ENCODE measurements at regions not wholly inside any gene's neighbourhood (a gene's known extent, or its start where the extent isn't known, plus 50 kb on each side); places are given as distances from the start of the nearest gene placed in this dataset.

DNA sequence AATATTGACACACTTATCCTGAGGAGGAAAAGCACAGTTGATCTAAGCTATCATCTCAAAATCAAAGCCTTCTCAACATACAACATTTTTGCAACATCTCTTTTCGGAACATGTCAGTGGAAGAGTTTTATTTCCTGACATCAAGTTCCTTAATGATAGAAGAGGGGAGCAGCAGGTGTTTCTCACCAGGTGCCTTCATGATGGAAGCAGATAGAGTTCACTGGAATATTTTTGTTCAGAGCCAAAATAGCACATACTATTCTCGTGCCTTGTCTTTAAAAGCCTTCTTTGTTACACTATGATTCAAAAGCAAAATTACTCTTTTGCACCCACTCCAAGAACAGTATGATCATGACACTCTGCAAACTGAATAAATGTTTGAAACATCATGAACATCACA lies 176.9 kb upstream of the CCNG1 start:
- TF ChIP-seq, protein P1, sequence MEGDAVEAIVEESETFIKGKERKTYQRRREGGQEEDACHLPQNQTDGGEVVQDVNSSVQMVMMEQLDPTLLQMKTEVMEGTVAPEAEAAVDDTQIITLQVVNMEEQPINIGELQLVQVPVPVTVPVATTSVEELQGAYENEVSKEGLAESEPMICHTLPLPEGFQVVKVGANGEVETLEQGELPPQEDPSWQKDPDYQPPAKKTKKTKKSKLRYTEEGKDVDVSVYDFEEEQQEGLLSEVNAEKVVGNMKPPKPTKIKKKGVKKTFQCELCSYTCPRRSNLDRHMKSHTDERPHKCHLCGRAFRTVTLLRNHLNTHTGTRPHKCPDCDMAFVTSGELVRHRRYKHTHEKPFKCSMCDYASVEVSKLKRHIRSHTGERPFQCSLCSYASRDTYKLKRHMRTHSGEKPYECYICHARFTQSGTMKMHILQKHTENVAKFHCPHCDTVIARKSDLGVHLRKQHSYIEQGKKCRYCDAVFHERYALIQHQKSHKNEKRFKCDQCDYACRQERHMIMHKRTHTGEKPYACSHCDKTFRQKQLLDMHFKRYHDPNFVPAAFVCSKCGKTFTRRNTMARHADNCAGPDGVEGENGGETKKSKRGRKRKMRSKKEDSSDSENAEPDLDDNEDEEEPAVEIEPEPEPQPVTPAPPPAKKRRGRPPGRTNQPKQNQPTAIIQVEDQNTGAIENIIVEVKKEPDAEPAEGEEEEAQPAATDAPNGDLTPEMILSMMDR (IDR thresholded peaks at IDR 0.05; ENCODE audit: borderline replicate concordance, extremely low read depth, low read length, poor library complexity, severe bottlenecking): no peak
- TF ChIP-seq EZH2 (IDR thresholded peaks at IDR 0.05; ENCODE audit: borderline replicate concordance, low read depth, low read length, severe bottlenecking): no peak

Data from DND-41 (cell line).